HG02852 (cell line): ENCODE measurements at regions not wholly inside any gene's neighbourhood (a gene's known extent, or its start where the extent isn't known, plus 50 kb on each side); places are given as distances from the start of the nearest gene placed in this dataset.

Source experiments
- ATAC-seq: cut with Tn5 transposase; IDR thresholded peaks from one replicate; pipeline ENCODE4 v1.9.1; 2021; ENCODE audit warnings: mild to moderate bottlenecking, moderate library complexity; ENCODE audit not compliant: unreplicated experiment

DNA sequence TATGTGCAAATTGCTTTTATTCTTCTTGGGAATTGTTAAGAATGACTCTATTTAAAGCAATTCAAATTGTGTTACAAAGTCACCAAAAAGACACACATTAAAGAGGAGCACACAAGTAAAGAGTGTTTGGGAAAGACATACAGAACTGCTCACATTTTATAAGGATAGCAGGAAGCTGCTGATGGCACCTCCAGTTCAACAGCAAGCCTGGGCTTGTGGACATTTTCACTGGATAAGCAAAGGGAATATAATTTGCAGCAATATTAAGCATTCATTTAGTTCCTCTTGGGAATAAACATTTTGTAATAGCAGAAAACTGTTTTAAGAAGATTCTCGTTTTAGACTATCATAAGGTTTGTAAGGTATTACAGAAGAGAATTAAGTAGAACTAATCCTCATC lies 1271.9 kb downstream of the ZPLD1 start:
- no peak for ATAC-seq

DNA sequence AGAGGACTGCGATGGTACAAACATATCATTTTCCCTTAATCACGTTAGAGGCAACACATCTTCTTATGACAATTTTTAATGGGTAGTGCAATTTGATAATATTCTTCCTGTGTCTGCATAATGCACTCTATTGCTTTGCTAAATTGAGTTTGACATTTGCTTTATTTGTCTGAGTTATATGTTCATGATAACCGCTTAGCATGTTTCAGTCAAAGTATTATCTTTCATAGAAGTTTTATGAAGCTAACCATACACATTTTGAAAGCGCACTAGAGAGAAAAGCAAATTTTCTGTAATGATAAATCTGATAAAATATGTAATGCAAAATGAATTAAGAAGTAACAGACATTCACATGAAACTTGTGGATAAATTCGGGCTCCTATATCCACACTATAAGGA lies 1276.9 kb downstream of the ZPLD1 start:
- no peak for ATAC-seq

DNA sequence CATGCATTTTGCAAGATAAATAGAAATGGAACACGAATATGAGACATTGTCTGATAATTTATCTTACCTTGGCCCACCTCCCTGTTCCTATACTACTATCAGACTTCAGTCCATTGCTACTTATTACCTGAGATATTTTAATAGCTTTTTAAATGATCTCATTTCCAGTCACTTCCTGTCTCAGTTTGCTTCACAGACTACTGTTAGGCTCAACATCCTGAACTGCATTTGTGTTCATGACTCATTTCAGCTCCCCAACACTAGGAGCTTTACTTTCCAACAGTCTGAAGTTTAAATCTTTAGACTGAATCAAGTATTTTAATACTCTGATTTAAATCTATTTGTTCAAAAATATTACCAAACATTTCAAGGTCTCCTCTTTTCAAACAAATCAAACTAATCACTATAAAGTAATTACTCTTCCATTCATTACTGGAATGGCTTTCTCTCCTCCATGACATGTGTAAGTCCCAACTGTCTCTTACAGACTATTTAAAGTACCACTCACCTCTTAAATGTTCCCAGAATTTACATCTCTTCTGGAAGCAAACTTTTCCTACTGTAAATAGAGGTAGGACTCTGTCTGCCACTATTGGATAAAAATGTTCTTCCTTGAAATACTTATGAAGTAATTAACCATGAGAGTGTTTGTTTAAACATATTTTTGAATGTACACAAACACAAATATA lies 1277.6 kb downstream of the ZPLD1 start:
- no peak for ATAC-seq

DNA sequence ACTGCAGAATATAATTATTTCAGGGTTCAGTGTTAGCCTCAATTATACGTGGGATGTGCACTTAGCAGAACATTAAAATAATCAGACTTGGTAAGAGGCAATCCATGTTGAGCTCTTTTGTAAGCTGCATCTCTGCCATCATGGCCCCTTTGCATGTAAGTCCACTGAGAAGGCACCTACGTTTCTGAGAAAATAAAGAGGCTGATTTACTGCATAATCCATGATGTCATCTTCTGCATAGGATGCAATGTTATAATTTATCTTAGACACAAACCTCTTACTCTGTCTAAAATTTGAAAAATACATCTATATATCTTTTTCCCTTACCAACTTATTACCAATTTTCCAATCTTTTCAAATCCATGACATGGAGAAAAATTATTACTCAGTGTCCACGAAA lies 1294.7 kb downstream of the ZPLD1 start:
- ATAC-seq, result no peak

DNA sequence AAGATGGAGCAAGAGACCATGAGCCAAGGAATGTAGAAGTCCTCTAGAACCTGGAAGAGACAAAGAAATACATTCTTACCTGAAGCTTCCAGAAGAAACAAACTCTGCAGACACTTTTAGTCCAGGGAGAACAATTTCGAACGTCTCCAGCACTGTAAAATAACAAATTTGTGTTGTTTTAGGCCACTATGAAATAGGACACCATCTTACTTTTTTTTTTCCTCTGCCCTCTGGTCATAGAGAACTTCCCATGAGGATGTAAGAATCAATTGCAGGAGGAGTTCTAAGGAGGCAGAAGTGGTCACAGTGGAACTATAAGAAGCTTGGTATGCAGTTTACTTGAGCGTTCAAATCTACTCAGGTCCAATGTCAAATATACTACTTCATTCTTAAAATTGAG lies 1295.9 kb downstream of the ZPLD1 start:
- ATAC-seq, result no peak

DNA sequence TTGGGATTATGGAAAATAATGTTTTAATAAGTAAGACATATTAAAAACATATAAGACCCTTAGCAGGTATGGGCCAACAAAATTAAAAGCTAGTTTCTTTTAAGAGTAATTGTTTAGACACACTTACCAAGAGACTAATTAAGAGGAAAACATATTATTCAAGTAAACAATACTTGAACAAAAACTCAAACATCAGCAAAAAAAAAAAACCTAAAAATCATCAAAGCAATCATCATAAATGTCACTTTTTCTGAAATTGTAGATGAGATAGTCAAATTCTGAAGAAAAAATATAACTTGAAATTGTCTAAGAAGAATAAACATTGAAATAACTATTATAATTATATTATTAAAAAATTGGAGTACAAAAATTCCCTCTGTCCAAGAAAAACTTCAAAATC lies 1318.2 kb downstream of the ZPLD1 start:
- ATAC-seq, result no peak

DNA sequence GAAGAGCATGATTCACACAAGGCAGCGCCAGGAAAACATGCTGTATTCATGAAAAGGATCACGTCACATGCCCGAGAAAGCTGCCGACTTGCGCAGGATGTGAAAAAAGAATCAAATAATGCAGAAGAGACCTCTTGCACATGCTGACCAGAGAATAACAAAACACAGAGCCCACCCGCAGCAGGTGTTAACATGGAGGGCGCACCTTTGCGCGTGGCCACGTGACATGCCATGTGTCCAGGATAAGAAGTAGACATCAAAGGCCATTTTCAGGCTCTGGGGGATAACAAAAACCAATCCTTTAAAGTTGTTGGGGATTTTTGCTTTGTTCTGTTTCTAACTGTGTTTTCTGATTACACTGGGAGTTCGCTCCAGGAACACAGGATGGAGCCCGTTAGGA lies 1332.8 kb downstream of the ZPLD1 start:
- no peak for ATAC-seq

DNA sequence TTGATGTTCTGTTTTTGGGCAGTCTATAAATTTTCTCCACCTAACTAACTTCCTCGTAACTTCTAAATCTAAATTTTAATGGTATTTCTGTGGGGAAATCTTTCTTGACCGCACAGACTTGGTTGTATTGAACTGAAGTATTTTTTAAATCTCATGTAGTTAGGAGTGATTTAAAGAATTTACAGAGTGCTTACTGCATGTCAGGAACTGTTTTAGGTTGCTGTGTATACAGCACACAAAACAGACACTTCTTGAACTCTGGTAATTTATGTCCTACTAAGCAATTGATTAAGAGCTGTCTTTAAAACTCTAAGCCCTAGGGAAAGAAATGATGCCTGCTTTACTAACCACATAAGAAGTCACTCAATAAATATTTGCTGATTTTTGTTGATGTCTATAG lies 1350.2 kb downstream of the ZPLD1 start:
- no peak for ATAC-seq

DNA sequence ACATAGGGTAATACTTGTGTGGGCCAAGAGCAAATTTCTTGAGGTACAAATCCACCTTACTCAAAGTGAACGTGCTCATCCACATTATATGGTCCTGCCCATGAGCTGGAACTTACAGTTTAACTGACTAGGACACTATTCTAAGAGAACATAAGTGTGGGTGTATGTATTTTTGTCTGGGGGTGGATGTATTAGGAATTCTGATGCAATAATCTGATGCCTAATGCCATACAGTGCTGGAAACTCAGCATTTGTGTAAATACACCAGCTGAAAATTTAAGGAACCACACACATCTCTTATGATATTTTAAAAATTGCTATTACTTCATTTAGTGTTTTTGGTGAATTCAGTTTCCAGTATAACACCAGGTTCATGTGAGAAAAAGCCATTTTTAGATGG lies 1350.7 kb downstream of the ZPLD1 start:
- ATAC-seq, result no peak

DNA sequence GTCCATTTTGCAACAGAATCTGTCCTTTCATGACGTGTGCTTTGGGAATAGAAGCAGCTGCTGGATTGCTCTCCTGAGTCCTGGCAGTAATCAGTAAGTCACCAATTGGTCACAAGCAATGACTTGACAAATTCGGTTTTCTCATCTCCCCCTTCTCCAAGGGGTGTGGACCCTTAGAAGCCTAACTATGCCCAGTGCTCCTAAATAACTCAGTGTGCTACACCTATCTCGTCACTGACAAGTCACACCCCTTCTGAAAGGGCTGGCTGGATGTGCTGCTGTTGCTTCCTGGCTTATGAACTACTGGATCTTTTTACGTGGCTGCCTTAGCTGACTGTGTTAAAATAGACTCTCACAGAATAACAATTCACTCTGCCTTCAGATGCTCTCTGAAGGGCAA lies 1351.5 kb downstream of the ZPLD1 start:
- ATAC-seq, result no peak

DNA sequence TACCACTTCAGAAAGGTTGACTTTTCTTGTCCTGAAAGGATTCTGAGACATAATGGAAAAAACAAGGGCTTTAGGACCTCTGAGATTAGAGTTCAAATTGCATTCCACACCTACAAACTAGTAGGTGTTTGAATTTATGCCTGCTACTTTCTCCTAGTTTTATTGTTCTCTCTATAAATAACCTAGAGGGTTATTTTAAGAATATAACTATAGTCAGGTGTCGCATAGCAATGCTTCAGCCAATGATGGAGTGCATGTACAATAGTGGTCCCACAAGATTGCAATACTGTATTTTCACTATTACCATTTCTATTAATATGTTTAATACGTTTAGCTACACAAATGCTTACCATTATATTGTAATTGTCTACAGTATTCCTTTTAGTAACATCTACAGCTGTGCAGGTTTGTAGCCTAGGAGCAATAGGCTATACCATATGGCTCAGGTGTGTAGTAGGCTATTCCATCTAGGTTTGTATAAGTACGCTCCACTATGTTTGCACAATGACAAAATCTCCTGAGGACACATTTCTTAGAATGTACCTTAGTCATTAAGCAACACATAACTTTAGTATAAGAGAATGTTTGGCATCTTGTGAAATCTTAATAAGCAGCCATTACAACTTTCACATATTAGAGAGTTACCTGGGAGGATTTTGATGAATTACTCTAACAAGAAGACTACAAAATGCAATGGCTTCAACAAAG lies 1352.5 kb downstream of the ZPLD1 start:
- no peak for ATAC-seq

DNA sequence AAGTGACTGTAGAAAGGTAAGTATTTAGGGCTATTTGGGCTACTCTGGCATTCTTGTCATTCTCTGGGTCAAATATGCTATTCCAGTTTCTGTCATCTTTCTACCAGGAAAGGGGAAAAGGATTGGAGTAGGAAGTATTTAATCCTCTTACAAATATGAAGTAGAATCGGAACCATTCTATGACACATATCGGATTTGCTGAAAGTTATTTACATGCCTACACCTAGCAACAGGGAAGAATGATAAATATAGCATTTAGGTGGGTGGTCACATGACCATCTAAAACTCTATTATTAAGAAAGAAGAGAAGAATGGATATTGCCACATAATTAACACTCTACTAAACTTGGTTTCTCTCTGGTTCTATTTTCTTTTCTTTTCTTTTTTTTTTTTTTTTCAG lies 1353.1 kb downstream of the ZPLD1 start:
- no peak for ATAC-seq

DNA sequence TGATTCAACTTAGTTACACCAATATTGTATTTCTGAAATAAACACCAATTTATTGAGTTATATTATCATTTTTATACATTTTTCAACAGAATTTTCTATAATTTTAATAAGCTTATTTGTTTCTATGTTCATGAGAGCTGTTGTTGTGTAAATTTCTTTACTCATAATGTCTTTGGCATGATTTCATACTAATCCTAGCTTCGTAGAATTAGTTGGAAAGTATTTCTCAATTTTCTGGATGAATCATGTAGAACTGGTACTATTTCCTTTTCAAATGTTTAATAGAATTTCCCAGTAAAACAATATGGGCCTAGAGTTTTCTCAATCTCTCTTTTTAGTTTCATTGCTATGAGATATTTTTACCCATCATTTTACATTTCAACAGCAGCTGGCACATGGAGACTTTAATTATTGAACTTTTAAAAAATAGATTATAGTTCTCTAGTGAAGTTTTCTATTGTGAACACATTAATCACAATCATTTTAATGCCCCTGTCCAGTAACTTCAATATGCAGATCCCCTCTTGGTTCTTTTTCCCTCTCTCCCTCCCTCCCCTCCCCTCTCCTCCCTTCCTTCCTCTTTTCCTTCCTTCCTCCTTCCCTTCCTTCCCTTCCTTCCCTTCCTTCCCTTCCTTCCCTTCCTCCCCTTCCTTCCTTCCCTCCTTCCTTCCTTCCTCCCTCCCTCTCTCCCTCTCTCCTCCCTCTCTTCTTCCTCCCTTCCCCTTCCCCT lies 1357.1 kb downstream of the ZPLD1 start:
- no peak for ATAC-seq

DNA sequence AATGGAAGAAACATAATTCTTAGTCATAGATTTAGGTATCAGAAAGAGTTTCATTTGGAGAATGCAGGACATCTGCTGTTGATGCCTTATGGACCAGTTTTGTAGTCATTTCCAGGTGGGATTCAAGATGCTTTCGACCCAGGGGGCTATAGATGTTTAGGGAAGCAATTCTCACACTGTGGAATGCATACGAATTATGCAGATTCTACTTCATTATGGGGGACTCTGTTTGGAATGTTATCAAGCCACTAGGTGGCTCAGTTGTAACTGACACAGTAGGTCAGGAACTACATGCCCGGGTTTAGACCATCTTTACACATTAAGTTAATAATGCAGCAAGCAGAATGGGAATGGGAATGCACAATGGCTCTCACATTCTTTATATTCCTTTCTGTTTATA lies 1359.8 kb downstream of the ZPLD1 start:
- ATAC-seq, result no peak

DNA sequence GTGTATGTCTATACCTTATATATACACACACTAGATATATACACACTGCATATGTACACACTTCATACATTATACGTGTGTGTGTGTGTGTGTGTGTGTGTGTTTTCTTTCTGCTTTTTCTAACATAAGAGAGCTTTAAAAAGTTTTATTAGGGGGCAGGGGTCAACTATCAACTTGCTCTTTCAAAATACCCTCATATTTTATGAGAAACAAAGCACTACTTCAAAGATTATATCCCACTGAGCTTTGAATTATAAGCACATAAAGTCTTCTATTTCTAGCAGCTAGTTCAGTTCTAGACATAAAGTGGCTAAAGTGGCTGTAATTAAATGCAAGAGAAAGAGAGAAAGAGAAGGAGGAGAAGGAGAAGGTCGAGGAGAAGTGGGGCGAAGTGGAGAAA lies 1361.3 kb downstream of the ZPLD1 start:
- ATAC-seq, result no peak

DNA sequence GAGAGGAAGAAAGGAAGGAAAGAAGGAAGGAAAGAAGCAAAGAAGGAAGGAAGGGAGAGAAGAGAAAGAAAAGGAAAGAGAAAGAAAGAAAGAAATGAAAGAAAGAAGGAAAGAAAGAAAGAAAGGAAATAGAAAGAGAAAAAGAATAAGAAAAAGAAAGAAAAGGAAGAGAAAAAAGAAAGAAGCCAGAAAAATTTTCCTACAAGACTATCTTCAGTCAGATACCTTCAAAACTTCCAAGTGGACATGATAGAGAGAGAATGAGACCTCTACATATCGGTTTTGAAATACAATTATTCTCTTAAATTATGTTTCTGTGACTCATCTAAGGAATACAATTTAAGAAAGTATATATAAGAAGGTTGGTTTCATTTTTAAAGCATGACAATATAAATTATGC lies 1369.0 kb downstream of the ZPLD1 start:
- ATAC-seq, result no peak

DNA sequence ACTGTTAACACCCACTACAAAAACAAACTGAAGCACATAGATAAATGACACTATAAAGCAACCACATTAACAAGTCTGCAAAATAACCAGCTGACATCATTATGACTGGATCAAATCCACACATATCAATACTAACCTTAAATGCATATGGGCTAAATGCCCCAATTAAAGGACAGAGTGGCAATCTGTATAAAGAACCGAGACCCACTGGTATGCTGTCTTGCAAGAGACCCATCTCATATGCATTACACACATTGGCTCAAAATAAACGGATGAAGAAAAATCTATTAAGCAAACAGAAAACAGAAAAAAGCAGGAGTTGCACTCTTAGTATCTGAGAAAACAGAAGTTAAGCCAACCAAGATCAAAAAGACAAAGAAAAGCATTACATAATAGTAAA lies 1375.4 kb downstream of the ZPLD1 start:
- ATAC-seq, result no peak

DNA sequence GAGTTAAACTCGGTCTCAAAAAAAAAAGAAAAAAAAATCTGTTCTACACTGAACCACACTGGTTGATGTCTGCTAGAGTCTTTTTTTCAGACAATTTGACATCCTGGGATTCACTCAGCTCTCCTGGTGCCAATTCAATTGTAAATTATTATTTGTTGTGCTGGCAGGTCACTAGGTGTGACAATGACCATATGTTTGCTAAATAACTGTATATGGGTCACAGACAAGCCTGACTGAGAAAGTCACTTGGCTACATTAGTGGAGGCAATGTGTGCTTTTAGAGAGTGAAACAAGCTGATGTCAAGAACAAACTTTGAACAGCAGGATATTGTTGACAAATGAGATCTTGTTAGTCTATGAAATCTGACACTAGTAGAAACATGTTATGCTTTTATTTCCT lies 1379.1 kb downstream of the ZPLD1 start:
- ATAC-seq, result no peak

DNA sequence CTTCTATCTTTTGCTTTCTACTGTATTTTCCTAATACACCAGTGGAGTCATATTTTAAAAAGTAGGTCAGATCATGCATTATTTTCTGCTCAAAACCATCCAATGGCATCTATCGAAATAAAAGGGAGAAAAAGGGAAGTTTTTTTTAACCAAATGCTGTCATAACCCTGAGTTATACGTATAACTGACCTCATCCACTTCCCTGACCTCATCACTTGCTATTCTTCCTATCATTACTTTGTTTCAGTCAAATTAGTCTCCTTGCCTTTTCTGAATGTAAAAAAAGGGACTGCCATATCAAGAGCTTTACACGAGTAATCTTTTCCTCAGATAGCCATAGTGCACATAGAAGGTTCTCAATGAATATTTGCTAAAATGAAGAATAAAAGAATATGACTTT lies 1383.6 kb downstream of the ZPLD1 start:
- no peak for ATAC-seq

DNA sequence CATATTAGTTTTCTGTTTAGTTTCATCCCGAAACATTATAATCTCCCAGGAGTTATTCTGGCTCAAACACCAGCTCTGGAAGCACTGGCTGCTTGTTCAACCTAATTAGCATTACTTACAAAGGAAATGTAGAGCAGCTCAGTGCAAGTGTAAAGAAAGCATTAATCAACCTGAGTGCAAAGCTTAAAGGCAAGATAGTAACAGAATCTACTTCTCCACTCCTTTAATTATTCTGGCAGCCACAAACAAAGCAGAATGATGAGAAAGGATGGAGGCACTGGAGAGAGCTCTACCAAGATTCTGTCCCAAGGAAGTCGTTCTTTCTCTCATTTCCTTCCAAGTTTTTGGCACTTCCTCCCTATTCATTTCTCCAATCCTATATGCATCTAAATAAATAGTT lies 1384.0 kb downstream of the ZPLD1 start:
- ATAC-seq, result no peak

DNA sequence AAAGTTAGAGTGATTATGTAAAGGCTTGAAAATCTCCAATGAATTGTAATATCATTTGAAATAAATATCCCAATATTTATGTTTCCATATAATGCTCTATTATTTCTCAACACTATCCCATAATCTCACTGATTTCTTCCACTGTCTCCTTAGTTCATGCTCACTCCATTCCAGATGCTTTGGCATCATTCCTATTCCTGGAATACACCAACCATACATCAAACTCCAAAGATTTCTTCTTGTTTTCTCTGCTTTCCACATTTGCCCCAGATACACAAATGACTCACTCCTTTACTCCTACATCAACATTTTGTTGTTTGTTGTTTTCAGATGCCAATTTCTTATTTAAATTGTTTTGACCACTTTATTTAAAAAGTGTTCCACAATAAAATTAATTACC lies 1390.8 kb downstream of the ZPLD1 start:
- ATAC-seq, result no peak

DNA sequence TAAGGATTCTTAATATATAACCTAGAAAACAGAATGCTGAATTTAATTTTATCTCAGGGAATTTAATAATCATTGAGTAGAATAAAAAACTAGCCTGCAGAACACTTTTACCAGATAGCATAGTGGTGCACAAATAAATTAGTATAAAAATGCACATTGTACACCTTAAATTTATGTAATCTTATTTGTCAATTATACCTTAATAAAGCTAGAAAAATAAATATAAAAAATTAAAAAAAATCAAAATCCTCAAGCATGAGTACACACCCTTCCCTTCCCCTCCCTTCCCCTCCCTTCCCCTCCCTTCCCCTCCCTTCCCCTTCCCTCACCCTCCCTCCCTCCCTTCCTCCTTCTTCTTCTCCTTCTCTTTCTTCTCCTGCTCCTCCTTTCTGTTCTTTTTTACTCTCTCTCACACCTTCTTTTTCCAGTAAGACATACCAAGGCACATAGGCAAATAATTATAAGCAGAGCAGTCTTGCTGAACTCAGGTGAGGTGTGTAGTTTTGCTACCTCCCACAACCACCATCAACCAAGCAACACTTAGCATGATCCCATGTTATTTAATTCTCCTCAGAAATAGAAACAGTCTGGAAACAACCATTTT lies 1395.0 kb downstream of the ZPLD1 start:
- ATAC-seq, result no peak
